Tibial artery (tissue), 4 donors: ENCODE measurements at regions not wholly inside any gene's neighbourhood (a gene's known extent, or its start where the extent isn't known, plus 50 kb on each side); places are given as distances from the start of the nearest gene placed in this dataset.

Source experiments
- DNase-seq, 2 donors: peaks; one replicate each; pipeline ENCODE4 v3.0.0-alpha.2; 2019
- H3K27ac ChIP-seq, 2 donors: fragments of 200-600 bp; sonication (generic) in 1 of 2; 1 replicate in 1 of 2; 2 replicates in 1 of 2; pipeline ENCODE4 v1.5.1; 2018 to 2019; ENCODE audit warnings: mild to moderate bottlenecking in 1 of 2
- H3K27me3 ChIP-seq, 2 donors: fragments of 200-600 bp; sonication (generic) in 1 of 2; one replicate each; pipeline versions ENCODE4 v1.5.1 to v1.6.0; 2016 to 2019
- H3K36me3 ChIP-seq, 3 donors: fragments of 200-600 bp; sonication (generic) in 2 of 3; one replicate each; pipeline ENCODE4 v1.5.1; 2016 to 2019; ENCODE audit warnings: mild to moderate bottlenecking in 2 of 3
- H3K4me1 ChIP-seq, 4 donors: fragments of 200-600 bp; sonication (generic) in 2 of 4; 1 replicate in 3 of 4; 2 replicates in 1 of 4; pipeline ENCODE4 v1.5.1; 2016 to 2019
- H3K4me3 ChIP-seq, 2 donors: fragments of 200-600 bp; sonication (generic) in 1 of 2; 1 replicate in 1 of 2; 2 replicates in 1 of 2; pipeline ENCODE4 v1.5.1; 2018 to 2019; ENCODE audit warnings: mild to moderate bottlenecking in 2 of 2
- H3K9me3 ChIP-seq, 3 donors: fragments of 200-600 bp; sonication (generic) in 1 of 3; one replicate each; pipeline ENCODE4 v1.5.1; 2016 to 2019
- intact Hi-C: fragments of 100-400 bp; cut with DNase I; formaldehyde crosslinking; loops from one replicate; pipeline ENCODE4 v1.15.0; 2023; ENCODE audit warnings: low total_unique reads
- TF ChIP-seq, protein P1 (sequence below), 2 experiments: fragments of 200-600 bp in 1 of 2; fragments of 450-650 bp in 1 of 2; IDR thresholded peaks; one replicate each; pipeline ENCODE4 v1.5.1; 2017 to 2019; ENCODE audit warnings: antibody characterized with exemption in 2 of 2, mild to moderate bottlenecking in 1 of 2, moderate library complexity in 1 of 2

- Histone ChIP-seq H3K9me3 (no peaks in the 10 kb centered on the region), H3K36me3 (no peaks in the 10 kb centered on the region), H3K4me1 (peaks cover 0 to 17% (median 7%) of the 10 kb centered on the region in 4 donors), H3K27ac (no peak overlapping the region), H3K4me3 (no peak overlapping the region), H3K27me3 (no peaks in the 10 kb centered on the region)
- no peak for DNase-seq
- TF ChIP-seq, protein P1, sequence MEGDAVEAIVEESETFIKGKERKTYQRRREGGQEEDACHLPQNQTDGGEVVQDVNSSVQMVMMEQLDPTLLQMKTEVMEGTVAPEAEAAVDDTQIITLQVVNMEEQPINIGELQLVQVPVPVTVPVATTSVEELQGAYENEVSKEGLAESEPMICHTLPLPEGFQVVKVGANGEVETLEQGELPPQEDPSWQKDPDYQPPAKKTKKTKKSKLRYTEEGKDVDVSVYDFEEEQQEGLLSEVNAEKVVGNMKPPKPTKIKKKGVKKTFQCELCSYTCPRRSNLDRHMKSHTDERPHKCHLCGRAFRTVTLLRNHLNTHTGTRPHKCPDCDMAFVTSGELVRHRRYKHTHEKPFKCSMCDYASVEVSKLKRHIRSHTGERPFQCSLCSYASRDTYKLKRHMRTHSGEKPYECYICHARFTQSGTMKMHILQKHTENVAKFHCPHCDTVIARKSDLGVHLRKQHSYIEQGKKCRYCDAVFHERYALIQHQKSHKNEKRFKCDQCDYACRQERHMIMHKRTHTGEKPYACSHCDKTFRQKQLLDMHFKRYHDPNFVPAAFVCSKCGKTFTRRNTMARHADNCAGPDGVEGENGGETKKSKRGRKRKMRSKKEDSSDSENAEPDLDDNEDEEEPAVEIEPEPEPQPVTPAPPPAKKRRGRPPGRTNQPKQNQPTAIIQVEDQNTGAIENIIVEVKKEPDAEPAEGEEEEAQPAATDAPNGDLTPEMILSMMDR (IDR thresholded peaks at IDR 0.05) = no peak
- intact Hi-C loops = no loop called here
These were observed 609.9 kb downstream of the INSC start for GRCh38 chr11:15724601-15725000.

DNA sequence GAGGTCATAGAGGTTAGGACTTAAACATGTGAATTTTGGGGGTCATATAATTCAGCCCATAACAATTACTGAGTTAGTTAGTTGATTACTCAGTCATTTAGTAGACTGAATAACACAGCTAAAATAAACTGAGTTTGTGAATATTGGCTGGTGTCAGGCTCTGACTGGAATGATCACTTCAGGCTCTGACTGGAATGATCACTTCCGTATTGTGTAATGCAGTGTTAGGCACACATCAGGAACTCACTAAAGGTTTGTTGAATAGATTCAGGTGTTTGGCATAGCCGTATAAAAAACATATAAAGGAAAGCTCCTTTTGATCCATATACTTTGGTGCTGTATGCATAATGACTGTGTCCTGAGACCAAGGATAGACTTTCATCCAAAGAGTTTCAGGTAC, 610.5 kb downstream of the INSC start:
- Histone ChIP-seq H3K4me3 (no peak overlapping the region), H3K4me1 (peaks cover 0 to 17% (median 7%) of the 10 kb centered on the region in 4 donors), H3K27me3 (no peaks in the 10 kb centered on the region), H3K9me3 (no peaks in the 10 kb centered on the region), H3K36me3 (no peaks in the 10 kb centered on the region), H3K27ac (no peak overlapping the region)
- intact Hi-C loops = no loop called here
- TF ChIP-seq, protein P1 (IDR thresholded peaks at IDR 0.05) = no peak
- no peak for DNase-seq

DNA sequence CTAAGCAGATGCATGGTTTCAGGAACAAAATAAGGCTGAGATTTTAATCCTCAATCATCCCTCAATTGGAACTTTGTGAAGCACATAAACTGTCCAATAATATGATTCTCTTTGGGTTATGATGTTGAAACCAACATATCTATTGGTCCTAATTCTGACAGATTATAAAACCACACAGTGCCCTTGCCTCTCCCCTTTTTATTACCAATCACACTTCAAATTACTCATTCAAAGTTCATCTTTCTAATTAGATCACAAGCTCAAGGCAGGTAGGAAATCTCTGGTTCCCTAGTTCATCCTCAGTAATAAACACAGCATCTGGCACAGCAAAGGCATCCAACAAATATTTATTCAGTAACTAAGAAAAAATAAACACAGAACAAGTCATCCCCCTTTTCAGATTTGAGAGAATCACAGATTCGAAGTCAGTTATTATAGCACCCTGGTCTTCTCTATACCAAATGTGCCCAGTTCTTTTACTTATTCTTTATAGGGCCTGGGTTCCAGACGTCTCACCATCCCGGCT, 611.6 kb downstream of the INSC start:
- no peak for DNase-seq
- no peaks in the 10 kb centered on the region for H3K36me3 ChIP-seq
- intact Hi-C loops = no loop called here
- TF ChIP-seq, protein P1 (IDR thresholded peaks at IDR 0.05) = no peak
- no peak overlapping the region for H3K4me3 ChIP-seq
- H3K9me3 ChIP-seq = no peaks in the 10 kb centered on the region
- no peak overlapping the region for H3K27ac ChIP-seq
- H3K27me3 ChIP-seq = no peaks in the 10 kb centered on the region
- peaks cover 0 to 17% (median 7%) of the 10 kb centered on the region in 4 donors for H3K4me1 ChIP-seq

DNA sequence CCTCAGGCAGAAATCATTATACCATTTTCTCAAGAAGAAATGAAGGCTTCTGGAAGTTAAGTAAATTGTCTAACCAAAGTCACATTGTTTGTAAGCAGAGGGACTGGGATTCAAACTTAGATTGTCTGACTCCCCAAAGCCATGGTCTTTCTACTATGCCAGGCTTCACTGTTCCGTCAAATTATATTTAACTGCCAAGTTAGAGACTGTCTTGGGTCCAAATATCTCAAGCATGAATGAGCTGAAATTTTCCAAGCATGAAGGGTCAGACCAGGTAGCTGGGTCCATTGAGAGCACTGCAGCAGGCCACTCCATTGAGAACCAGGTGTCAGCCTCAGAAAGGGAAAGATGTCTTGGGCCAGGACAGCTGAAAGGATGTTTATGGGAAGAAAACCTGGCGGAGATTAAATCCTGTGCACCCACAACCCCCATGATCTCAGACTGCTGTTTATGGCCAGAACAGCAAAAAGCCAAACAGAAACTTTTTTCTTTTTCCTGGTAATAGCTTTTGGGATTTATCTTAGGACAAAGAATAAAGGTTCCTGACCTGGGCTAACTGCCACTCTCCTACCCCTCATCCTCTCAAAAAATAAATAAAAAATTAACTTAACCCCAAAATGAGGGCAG, 612.3 kb downstream of the INSC start:
- DNase-seq = no peak
- H3K4me1 ChIP-seq = peaks cover 0 to 17% (median 7%) of the 10 kb centered on the region in 4 donors
- no peak overlapping the region for H3K4me3 ChIP-seq
- intact Hi-C loops = no loop called here
- H3K36me3 ChIP-seq = no peaks in the 10 kb centered on the region
- peak overlapping the region in 1 of 2 donors; percentile 13 for H3K27ac ChIP-seq
- no peaks in the 10 kb centered on the region for H3K9me3 ChIP-seq
- TF ChIP-seq, protein P1 (IDR thresholded peaks at IDR 0.05) = no peak
- H3K27me3 ChIP-seq = no peaks in the 10 kb centered on the region

DNA sequence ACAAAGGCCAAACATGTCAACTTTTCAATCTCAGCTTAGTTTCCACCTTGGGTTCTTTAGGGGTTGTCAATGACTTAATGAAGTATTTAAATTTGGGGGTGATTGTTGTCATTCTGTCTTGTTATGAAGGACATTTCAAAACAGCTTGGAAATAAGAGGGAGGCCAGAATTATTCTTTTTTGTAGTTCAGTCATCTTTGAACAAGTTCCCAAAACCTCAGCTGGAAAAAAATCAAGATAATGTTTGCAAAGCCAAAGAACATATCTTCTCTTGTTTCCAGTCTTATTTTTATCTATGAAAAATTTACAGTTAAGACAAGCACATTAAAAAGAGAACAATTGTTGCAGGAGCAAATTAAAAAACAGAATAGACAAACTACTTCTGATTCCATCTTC, 612.8 kb downstream of the INSC start:
- intact Hi-C loops = no loop called here
- Histone ChIP-seq H3K4me1 (peaks cover 0 to 17% (median 7%) of the 10 kb centered on the region in 4 donors), H3K27ac (peak overlapping the region in 1 of 2 donors; percentile 13), H3K36me3 (no peaks in the 10 kb centered on the region), H3K27me3 (no peaks in the 10 kb centered on the region), H3K4me3 (no peak overlapping the region), H3K9me3 (no peaks in the 10 kb centered on the region)
- TF ChIP-seq, protein P1 (IDR thresholded peaks at IDR 0.05) = no peak
- DNase-seq = no peak
